Kidney glomerular epithelial cell (primary cell): ENCODE measurements at regions not wholly inside any gene's neighbourhood (a gene's known extent, or its start where the extent isn't known, plus 50 kb on each side); places are given as distances from the start of the nearest gene placed in this dataset.
"Not testable (repeated sequence)": the region's sequence is repeated elsewhere in the genome, so short reads cannot be mapped to it uniquely, and the experiment has no call there.

ENCODE experiments used
- DNase-seq: peaks from one replicate; lab custom pipeline; 2025; lab: John Stamatoyannopoulos, UW

DNA sequence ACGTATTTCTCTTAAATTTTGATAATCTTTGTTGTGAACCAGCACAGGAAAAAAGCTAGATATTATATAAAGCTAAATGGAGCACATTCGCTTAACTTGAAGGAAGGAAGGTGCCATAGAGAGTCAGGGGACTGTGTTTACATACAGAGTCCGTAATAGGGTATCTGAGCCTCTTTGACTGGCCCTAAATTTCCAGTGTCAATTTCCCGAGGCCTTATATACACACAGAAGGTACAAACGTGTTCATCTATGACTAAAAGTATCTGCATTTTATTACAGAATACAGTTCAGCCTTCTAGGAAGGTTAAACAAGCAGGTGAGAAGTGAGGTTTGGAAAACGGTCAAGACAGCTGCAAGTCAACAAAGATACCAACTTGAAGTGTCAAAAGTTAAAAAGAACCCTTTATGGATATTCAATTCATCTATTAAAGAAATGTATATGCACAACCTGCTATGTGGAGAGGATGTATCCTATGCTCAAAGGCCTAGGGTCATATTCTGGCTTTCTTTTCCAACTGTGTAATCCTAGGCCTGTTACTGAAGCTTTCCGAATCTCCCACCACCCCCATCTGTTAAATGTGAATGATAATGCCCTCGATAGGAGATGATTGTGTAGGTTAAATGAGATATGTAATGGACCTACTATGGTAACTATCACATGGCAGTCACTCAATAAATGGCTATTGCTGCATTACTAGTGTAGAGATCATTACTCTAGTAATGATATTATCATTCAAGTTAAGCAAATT lies 263.7 kb upstream of the MAF start:
- no peak for DNase-seq

DNA sequence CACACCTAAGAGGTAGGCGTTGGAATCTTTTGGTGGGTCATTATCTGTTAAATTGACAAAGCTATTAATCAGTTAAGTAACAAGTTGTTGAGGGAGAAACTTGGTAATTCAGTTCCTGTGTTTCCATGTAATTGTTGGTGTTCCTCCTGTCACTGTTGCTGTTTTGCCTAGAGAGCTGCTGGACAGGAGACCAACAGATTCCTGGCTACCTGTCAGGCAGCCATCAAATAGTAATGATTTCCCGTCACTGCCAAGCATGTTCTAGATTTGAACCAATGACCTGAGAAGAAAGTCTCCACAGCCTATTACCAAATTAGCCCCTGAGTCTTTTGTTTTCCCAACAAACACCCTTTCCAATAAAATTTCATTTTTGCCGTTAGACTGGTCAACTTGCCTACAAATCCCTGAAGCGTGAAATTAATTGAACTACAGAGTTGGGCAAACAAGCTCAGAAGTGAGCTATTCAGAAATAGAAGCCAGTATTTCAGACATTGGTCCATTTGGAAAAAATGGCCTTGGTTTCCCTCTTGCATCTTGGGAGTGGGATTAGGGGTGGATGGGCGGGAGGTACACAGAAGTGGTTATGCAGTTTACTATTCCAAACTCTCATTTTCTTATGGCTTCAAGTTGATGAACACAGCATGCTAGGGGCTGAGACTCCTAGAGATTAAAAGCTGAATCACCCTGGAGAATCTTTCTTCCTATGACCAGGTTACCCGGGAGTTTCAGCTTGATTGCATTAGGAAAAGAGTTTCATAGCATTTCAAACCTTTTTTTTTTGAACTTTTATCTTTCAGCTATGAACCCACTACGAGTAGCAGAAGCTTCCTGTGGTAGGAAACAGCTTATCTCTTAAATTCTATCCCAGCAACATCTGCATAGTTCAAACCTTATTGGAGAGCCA lies 262.8 kb upstream of the MAF start:
- DNase-seq, result no peak

DNA sequence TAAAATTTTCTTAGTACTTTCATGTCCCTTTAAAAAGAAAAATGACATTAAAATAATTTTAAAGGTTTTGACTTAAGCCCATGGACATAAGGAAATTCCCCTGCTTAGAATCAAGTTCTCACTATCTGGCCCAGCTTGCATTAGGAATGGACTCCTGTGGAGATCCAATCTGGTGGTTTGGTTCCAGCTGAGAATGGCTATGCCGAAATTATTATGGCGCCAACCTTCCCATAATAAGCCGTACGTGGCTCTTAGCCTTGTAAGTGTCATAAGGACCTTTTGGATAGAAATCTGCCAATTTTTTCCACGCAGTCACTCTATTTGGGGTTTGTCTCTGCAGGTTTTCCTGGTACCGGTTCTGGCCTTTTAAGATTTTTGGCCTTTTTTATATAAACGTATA lies 262.1 kb upstream of the MAF start:
- DNase-seq, result no peak

DNA sequence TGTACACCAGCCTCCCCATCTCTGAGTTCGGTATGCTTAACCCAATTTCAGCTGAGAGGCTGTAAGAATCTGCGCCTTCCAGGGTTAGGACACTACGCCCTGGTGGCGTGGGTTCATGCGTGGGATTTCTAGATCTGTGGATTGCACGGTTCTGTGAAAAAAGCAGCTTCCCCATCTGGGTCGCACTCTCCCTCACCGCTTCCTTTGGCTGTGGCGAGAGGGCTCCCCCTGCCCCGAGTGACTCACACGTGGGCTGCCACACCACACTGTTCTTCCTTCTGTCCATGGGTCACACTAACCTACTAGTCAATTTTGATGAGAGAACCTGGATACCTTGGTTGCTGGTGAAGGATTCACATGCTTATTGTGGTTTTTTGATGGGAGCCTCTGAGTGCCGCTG lies 256.0 kb upstream of the MAF start:
- no peak for DNase-seq

DNA sequence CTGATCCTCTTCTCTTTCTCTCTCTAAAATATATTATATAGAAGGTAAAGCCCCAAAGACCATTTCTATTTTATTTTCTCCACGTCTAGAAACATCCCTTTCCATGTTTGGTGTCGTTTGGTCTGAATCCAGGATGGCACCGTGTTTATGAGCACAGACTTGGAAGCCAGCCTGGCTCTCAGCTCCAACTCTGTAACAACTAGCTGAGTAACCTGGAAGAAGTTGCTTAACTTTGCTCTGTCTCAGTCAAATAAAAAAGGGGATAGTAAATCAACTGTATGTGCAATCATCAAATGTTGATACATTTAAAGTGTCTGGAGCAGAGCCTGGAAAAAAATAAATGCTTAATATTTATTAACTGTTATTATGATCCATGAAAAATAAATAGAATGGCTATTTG lies 249.8 kb upstream of the MAF start:
- no peak for DNase-seq

DNA sequence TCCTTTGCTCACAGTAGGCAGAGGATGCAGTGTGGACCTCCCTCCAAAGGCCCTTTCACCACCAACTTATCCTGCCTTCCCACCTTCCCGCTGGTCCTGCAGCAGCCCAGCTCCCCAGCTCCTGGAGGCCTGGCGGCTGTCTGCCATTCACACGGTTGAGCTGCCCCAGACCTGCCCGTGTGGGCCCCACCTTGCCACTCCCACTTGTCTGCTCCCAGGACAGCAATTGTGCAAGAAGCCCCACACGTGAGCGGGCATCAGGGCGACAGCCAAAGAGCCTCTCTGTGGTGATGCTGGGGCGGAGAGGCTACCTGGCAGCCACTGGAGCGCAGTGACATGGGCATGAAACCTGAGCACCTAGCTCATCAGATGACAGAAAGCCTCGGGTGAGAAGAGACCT lies 248.6 kb upstream of the MAF start:
- DNase-seq, result no peak

DNA sequence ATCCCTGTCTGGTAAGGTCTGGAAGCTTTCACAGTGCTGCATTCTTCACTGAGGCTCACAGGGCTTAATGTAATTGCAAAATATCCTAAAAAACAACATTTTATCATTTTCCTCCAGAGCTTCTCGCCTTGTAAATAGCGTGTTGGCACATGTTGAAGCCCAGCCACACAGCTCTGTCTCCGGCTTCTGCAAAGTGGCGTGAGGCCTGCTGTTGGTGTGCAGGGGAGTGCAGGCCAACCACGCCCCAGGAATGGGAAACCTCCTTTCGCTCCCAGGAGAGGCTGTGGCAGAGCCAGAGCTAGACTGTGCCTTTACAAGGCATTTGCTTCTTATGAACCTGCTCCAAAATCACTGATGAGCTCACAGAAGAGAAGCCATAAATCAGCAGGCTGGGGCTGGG lies 248.2 kb upstream of the MAF start:
- no peak for DNase-seq

DNA sequence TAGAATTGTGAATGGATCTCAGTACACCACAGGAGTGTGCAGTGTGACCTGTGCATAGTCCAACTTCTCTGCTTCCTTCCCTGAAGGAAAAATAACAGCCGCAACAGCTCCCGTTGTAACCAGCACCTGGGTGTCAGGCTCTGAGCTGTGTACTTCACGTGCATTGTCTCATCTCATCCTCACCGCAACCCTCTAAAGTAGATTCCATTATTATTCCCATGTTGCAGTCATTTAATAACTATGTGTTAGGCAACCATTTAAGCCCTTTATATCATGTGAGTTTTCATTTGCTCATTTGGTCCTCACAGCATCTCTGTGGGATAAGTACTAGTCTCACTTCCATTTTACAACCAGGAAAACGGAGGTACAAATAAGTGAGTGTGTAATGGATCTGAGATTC lies 247.0 kb upstream of the MAF start:
- DNase-seq, result no peak

DNA sequence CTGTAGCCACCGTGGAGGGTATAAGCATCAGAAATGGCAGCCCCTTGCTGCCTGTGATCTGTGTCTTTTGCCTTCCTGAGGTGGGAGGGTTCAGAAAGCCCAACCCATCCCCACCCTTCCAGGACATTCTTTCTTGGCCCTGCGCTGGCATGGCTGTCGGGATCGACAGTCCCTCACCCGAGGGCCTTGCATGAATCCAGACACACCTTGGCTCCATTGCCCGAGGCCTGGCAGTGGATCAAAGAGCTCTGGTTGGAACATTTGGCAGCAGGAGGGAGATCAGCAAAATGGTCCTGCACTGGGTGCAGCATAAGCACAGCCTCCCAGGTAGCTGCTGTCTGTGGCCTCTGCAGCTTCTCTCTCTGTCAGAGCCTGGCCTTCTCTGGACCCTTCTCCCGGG lies 246.6 kb upstream of the MAF start:
- DNase-seq, result no peak

DNA sequence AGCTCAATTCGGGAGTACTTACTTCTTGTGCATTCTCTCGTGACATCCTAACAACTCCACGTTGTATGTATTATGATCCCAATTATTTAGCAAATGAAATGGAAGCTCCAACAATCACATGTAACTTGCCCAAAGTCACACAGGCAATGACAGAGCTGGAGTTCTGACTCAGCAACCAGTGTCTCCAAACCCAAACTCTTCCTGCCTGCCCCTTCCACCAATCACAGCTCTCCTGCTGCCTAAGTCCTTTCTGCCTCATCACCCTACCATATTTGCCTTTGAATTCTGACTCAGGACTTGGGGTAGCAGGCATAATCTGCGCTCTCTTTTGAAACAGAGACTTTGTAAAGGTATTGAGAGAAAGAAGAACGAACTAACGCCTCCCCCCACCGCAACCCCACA lies 245.2 kb upstream of the MAF start:
- DNase-seq, result no peak

DNA sequence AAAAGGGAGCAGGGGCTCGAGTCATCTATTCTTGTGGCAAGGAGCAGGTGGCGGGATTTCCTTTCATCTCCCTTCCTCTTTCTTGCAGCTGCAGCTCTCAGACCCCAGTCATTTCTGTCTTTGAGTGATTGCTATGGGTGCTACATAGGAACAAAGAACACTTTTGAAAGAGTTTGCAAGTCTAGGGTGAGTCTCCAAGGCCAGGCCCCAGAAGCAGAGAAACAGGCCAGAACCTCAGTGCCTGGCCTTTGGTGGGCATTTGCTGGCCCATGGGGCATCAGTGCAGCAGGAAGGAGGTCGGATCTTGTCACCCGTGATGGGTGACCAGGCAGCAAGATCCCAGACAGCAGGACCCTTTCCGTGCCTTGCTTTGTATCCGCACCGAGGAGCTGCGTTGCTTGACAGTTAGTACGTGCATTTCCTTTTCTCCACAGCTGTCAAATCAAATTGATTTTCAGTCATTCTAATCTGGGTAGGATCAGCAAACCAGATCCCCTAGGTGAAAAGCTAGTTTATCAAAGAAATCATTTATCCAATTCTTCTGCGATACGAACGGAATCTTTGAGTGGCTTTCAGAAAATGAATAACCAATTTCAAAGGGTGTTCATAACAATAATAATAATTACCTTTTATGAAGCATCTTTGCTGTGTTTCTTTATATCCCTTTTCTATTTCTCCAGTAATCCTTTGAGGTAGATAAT lies 244.6 kb upstream of the MAF start:
- no peak for DNase-seq

DNA sequence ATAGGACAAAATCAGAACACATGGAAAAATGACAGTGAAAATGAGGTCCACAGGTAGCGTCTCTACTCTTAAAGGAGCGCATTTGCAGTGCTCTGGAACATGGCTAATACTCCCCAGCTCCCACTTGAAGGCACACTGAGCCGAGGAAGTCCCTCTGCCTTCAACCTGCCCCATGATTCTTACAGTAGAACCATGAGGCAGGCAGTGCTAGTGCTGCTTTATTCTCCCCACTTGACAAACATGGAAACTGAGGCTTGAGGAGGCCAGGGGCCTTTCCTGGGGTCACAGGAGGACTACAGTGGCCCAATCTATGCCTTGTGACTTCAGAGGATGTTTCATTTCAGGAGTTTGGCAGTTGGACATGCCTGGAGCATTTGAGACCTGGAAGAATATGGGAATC lies 244.1 kb upstream of the MAF start:
- no peak for DNase-seq

DNA sequence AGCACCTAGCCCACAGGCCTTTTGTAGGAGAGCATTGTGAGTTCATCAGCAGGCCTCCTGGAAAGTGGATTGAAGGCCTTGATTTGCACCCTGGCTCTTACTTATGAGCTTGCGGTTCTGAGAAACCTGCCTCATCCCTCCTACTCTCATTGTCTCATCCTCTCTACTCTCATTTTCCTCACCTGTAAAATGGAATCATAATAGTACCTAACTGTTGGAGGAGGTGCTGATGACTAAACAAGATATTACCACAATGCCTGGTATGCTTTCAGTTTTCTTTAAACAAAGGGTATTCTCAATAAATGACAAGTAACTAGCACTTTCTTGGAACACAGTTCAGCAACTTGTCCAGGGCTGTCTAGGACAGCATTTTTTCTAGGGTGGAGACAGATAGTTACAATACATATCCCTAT lies 243.1 kb upstream of the MAF start:
- DNase-seq, result no peak

DNA sequence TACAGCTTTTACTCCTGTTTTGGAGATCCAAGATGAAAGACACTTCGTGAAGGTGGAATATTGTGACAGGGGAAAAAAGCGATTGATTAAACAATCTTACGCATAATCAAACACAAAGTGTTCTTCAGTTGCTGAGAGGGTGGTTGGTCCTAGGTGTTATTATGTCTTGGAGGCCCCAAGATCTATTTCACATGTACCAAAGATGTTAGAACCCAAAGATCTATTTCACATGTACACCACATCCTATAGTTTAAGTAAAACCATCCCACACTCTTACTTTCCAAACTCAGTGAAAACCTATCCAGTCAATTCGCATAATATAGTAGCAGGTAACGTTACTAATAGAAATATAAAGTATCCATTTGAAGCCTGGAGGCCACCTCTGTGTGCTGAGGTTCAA lies 242.6 kb upstream of the MAF start:
- no peak for DNase-seq

DNA sequence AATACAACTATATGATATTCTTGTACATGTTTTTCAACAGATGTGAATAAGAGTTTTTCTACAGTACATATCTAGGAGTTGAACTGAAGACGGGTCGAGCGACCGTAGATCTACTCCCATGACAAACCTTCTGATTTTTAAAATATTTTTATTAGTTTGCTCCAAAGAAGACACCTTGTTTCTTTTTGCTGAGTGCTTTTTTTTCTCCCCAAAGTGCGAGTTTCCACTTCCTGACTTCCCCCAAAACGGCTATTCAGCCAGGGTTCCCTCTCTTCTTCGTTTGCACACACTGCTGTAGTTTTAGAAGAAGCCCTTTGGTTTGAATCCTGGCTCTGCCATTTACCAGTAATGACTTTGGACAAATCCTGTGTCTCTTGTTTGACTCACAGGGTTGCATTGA lies 241.7 kb upstream of the MAF start:
- no peak for DNase-seq

DNA sequence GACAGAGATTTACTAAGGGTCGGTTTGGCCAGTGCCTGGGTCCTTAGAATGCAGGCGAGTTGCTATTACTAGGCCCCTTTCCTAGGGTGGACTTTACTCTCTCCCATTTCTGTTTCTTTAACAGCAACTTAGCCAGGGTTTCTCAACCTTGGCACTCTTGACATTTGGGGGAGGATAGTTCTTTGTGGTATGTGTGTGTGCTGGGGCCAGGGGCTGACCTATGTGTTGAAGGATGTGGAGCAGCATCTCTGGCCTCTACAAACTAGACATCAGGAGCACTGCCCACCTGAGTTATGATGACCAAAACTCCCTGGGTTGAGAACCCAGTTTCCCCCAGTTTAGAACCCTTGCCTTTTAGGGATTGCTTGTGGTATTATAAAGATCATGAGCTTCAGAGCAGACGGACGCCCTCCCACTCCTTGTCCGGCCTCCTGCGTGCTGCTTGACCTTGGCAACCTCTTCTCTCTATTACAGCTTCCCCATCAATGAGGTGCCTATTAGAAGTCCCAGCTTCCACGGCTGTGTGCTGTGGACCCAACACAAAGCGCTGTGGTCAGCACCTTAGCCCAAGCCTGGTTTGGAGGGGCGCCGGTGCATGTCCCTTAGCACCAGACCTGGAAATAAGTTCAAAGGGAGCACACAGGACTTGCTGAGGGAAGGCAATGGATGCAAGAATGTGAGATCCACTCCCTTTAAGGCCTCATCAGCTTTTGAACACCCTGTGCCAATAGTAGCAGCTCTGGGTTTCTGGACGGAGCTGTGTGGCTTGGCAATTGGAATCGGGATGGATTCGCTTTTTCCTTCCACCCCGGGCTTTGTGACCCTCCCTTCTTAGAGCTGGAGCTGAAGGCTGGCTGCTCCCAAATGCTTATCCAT lies 239.2 kb upstream of the MAF start:
- no peak for DNase-seq

DNA sequence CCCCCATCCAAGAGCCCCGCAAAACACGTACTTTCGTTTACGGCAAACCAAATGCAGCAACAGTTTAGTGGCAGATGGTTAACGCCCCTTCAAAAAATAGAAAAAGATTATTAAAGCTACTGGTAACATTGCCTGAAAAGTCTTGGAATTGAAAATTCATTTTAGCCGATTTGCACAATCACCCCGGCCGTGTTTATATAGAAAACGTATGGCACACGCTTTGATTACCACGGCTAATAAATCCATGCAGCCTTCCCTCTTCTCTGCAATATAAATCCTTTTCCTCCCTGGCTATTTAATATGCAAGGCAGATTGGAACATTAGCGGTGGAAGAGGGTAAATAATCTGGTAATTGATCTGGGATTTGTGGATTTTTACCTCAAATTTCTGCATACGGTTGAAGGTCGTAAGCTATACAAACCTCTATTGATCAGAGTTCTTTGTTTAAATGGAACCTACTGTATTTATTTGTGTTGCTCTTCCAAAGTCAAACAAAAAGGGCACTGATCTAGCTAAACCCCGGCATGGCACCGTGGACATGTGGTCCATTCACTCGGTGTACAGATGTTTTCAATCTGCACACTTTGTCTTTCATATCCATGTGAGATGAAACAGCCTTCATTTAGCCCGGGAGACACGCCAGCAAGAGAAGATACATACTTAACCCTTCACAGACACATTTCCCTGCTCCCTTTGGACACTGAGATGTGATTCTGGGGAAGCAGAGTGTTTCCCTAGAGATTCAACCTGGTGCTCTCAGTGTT lies 238.1 kb upstream of the MAF start:
- DNase-seq, result no peak

DNA sequence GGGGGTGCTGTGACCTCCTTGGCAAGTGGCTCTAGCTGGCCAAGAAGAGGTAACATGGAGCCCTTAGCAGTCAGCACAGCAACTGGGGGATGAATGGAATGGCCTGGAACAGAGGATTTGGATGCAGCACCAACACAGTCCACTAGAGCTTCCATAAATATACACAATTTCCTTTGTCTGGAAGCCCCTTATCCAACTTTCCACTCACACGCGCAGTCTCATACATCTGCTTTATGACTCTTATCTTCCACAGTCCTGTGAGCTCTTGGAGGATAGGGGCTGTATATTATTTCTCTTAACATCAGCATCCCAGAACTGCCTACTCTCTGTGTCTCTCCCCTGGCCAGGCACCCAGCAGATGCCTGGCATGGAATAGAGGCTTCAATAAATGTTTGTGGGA lies 235.6 kb upstream of the MAF start:
- no peak for DNase-seq

DNA sequence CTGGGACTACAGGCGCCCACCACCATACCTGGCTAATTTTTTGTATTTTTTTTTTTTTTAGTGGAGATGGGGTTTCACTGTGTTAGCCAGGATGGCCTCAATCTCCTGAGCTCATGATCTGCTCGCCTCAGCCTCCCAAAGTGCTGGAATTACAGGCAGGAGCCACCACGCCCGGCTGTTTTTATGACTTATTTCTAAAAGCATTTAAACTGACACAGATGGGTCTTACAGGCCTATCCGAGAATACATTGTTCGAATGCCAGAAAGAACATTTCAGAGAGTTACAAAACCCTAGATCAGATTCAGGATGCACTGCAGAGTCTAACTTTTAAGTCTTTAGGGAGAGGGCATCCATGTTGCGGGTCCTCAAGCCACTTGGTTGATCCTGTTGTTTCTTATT lies 234.7 kb upstream of the MAF start:
- no peak for DNase-seq

DNA sequence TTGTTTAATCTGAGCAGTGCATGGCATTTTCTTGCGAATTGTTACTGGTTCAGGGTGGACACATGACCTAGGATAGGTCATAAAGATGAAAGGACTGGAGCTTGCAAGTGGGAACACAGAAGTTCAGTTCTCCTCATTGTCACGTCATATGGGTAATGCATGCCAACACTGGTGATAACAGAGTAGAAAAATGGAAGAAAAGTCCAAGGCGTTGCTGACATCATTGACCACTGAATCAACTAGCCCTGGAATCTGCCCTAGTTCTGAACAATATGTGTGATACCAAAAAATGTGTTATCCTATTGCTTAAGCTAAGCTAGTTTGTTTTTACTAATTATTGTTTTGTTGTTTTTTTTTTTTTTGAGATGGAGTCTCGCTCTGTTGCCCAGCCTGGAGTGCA lies 234.2 kb upstream of the MAF start:
- no peak for DNase-seq

DNA sequence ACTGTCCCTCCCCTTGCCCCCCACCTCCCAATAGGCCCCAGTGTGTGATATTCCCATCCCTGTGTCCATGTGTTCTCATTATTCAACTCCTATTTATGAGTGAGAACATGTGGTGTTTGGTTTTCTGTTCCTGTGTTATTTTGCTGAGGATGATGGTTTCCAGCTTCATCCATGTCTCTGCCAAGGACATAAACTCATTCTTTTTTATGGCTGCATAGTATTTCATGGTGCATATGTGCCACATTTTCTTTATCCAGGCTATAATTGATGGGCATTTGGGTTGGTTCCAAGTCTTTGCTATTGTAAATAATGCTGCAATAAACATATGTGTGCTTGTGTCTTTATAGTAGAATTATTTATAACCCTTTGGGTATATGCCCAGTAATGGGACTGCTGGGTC lies 233.5 kb upstream of the MAF start:
- DNase-seq, result not testable (repeated sequence)
